Choroid plexus epithelial cell (primary cell): ENCODE measurements at regions not wholly inside any gene's neighbourhood (a gene's known extent, or its start where the extent isn't known, plus 50 kb on each side); places are given as distances from the start of the nearest gene placed in this dataset.

Experiments used
- DNase-seq: peaks from one replicate; pipeline ENCODE4 v3.0.0-alpha.2; 2010; ENCODE audit warnings: low read depth
- H3K4me3 ChIP-seq: 2 replicates; pipeline ENCODE4 v1.5.1; 2011; ENCODE audit warnings: low read depth, mild to moderate bottlenecking, control low read depth, low read length, moderate library complexity
- TF ChIP-seq, protein P1 (sequence below): conservative IDR thresholded peaks from 2 replicates; pipeline ENCODE4 v1.5.1; 2011; ENCODE audit warnings: low read depth, mild to moderate bottlenecking, control low read depth, inconsistent platforms, low read length, moderate library complexity

DNA sequence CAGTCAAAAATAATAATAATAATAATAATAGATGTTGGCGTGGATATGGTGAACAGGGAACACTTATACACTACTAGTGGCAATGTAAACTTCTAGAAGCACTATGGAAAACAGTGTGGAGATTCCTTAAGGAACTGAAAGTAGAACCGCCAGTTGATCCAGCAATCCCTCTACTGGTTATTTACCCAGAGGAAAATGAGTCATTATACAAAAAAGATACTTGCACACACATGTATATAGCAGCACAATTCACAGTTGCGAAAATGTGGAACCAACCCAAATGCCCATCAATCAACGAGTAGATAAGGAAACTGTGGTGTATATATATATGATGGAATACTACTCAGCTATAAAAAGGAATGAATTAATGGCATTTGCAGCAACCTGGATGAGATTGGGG, 176.0 kb downstream of the PLPP3 start:
- H3K4me3 ChIP-seq, result no peak overlapping the region
- TF ChIP-seq, protein P1, sequence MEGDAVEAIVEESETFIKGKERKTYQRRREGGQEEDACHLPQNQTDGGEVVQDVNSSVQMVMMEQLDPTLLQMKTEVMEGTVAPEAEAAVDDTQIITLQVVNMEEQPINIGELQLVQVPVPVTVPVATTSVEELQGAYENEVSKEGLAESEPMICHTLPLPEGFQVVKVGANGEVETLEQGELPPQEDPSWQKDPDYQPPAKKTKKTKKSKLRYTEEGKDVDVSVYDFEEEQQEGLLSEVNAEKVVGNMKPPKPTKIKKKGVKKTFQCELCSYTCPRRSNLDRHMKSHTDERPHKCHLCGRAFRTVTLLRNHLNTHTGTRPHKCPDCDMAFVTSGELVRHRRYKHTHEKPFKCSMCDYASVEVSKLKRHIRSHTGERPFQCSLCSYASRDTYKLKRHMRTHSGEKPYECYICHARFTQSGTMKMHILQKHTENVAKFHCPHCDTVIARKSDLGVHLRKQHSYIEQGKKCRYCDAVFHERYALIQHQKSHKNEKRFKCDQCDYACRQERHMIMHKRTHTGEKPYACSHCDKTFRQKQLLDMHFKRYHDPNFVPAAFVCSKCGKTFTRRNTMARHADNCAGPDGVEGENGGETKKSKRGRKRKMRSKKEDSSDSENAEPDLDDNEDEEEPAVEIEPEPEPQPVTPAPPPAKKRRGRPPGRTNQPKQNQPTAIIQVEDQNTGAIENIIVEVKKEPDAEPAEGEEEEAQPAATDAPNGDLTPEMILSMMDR, result no peak
- no peak for DNase-seq

DNA sequence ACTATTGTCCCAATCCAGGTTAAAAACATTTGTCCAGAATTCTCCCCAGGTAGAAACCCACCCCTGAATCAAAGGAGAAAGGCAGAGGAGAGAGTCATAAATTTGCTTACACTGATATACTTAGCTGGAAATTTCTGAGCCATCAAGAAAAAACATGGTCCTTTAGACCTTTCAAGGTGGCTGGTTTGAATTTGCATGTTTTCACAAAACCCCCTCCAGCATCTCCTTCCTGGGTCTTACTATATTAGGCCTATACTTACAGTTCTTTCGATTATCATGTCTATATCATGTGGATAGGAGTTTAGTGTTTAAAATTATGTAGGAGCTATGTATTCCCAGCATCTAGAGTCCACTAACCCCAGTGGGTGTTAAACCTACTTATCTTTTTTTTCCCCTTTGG, 178.2 kb downstream of the PLPP3 start:
- DNase-seq, result no peak
- TF ChIP-seq, protein P1, result no peak
- H3K4me3 ChIP-seq, result no peak overlapping the region

DNA sequence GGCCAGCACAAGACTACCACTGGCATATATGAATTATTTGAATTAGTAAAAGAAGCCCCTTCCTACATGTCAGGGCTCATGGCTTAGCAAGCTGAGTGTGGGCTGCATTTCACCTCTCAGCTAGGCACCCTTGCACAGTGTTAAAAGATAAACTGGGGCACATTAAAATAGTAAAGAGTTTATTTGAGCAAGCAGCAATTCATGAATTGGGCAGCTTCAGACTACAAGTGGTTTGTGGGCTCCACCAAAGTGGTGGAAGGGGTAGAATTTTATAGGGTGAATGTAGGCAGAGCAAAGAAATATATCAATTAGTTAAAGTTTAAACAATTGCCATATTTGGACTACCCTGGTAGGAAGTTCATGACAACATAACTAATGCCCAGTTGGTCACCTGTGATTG, 178.8 kb downstream of the PLPP3 start:
- TF ChIP-seq, protein P1, result no peak

GRCh38 chr1:56399795-56400194, 179.6 kb downstream of the PLPP3 start:
- no peak for DNase-seq
- H3K4me3 ChIP-seq, result no peak overlapping the region
- TF ChIP-seq, protein P1, result no peak

More for the DNA sequence above, 178.8 kb downstream of the PLPP3 start:
- DNase-seq, result no peak
- no peak overlapping the region for H3K4me3 ChIP-seq

- no peak overlapping the region for H3K4me3 ChIP-seq
- no peak for DNase-seq
- TF ChIP-seq, protein P1, result no peak
Measured at GRCh38 chr1:56399326-56399725, 180.0 kb downstream of the PLPP3 start.

- no peak overlapping the region for H3K4me3 ChIP-seq
- peak; percentile 13 for DNase-seq
- TF ChIP-seq, protein P1, result no peak
Measured at GRCh38 chr1:56397811-56398231, 181.5 kb downstream of the PLPP3 start.

DNA sequence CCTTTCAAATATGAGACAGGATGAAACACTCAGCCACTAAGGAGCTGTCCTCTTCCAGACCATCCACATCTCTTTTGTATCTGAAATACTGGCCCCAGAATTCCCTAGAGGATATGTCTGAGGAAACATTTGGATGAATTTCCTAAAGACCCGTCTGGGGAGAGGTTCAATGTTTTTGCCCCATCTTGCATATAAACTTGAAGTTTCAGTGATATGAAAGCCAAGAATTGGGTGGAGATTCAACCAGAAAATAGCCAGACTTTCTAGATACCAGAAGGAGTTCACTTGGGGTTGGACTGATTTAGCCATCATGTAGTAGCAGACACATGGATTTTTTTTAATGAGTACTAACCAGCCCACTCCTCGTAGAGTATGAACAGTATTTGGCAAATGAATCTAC, 182.0 kb downstream of the PLPP3 start:
- no peak for DNase-seq

More for the DNA sequence above, 182.0 kb downstream of the PLPP3 start:
- TF ChIP-seq, protein P1, result no peak
- no peak overlapping the region for H3K4me3 ChIP-seq
